Suprapubic skin (tissue), 4 donors: ENCODE measurements at regions not wholly inside any gene's neighbourhood (a gene's known extent, or its start where the extent isn't known, plus 50 kb on each side); places are given as distances from the start of the nearest gene placed in this dataset.

Experiments used
- DNase-seq, 2 donors: peaks; one replicate each; pipeline ENCODE4 v3.0.0-alpha.2; 2019; ENCODE audit warnings: low spot score in 2 of 2
- H3K27ac ChIP-seq: fragments of 200-600 bp; sonication (generic); one replicate; pipeline ENCODE4 v1.5.1; 2019
- H3K27me3 ChIP-seq: fragments of 200-600 bp; sonication (generic); one replicate; pipeline ENCODE4 v1.5.1; 2019
- H3K36me3 ChIP-seq: fragments of 200-600 bp; sonication (generic); one replicate; pipeline ENCODE4 v1.5.1; 2019
- H3K4me1 ChIP-seq: fragments of 200-600 bp; sonication (generic); one replicate; pipeline ENCODE4 v1.5.1; 2019
- H3K4me3 ChIP-seq: fragments of 200-600 bp; sonication (generic); one replicate; pipeline ENCODE4 v1.5.1; 2019; ENCODE audit warnings: mild to moderate bottlenecking
- H3K9me3 ChIP-seq: fragments of 200-600 bp; sonication (generic); one replicate; pipeline ENCODE4 v1.5.1; 2019
- CTCF ChIP-seq, 2 donors: fragments of 200-600 bp in 1 of 2; fragments of 450-650 bp in 1 of 2; sonication (generic) in 1 of 2; IDR thresholded peaks; one replicate each; pipeline ENCODE4 v1.5.1; 2016 to 2019; ENCODE audit warnings: antibody characterized with exemption in 2 of 2, mild to moderate bottlenecking in 1 of 2, moderate library complexity in 1 of 2
- EP300 ChIP-seq: sonication (generic); formaldehyde crosslinking; IDR thresholded peaks from one replicate; pipeline ENCODE4 v1.6.1; 2017; ENCODE audit warnings: antibody characterized with exemption
- POLR2A ChIP-seq, 2 donors: fragments of 450-650 bp; IDR thresholded peaks; one replicate each; pipeline ENCODE4 v1.6.1; 2017; ENCODE audit warnings: antibody characterized with exemption in 2 of 2, mild to moderate bottlenecking in 2 of 2, moderate library complexity in 2 of 2
- POLR2AphosphoS5 ChIP-seq, 3 donors: sonication (generic); formaldehyde crosslinking; IDR thresholded peaks; one replicate each; pipeline ENCODE4 v1.6.1; 2017; ENCODE audit warnings: antibody characterized with exemption in 3 of 3
- WGBS: methylation state at CpG from one replicate; pipeline ENCODE4 v1.1.5; 2018; 5-methylcytosine and 5-hydroxymethylcytosine counted together

- no peak for TF ChIP-seq EP300
- TF ChIP-seq CTCF (IDR thresholded peaks at IDR 0.05), result no peak
- TF ChIP-seq POLR2AphosphoS5 (IDR thresholded peaks at IDR 0.05), result no peak
- TF ChIP-seq POLR2A (IDR thresholded peaks at IDR 0.05), result no peak
- H3K36me3 ChIP-seq, result no peaks in the 10 kb centered on the region
- no peak for DNase-seq
- H3K4me1 ChIP-seq, result no peaks in the 10 kb centered on the region
- H3K27me3 ChIP-seq, result no peaks in the 10 kb centered on the region
- WGBS, result 76% methylated on average over 2 of the region's 2 CpGs
- H3K4me3 ChIP-seq, result no peak overlapping the region
- no peaks in the 10 kb centered on the region for H3K9me3 ChIP-seq
- H3K27ac ChIP-seq, result no peak overlapping the region
Measured at GRCh38 chr11:80687941-80688340, 1247.1 kb upstream of the TENM4 start.

- 87% methylated on average over 4 of the region's 4 CpGs for WGBS
- Histone ChIP-seq H3K9me3 (no peaks in the 10 kb centered on the region), H3K4me3 (no peak overlapping the region), H3K4me1 (no peaks in the 10 kb centered on the region), H3K36me3 (no peaks in the 10 kb centered on the region), H3K27ac (no peak overlapping the region), H3K27me3 (no peaks in the 10 kb centered on the region)
- TF ChIP-seq POLR2A (IDR thresholded peaks at IDR 0.05) (no peak), POLR2AphosphoS5 (IDR thresholded peaks at IDR 0.05) (no peak)
- no peak for DNase-seq
Measured at GRCh38 chr11:80686889-80687288, 1246.1 kb upstream of the TENM4 start.

DNA sequence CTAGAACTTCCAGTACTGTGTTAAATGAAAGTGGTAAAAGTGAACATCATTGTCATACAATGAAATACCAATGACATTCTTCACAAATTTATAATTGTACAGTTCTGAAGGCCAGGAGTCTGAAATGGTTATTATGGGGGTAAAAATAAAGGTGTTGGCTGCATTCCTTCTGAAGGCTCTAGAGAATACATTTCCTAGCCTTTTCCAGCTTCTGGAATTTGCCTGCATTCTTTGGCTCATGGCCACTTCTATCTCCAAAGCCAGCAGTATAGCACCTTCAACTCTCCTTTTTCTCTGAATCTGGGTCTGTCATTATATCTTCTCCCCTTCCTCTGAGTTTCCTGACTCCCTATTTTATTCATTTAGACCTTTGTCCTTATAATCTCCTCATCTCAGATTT lies 1232.7 kb upstream of the TENM4 start:
- no peaks in the 10 kb centered on the region for H3K9me3 ChIP-seq
- no peak overlapping the region for H3K4me3 ChIP-seq
- TF ChIP-seq POLR2A (IDR thresholded peaks at IDR 0.05) (no peak), POLR2AphosphoS5 (IDR thresholded peaks at IDR 0.05) (no peak), CTCF (IDR thresholded peaks at IDR 0.05) (no peak), EP300 (no peak)
- H3K27ac ChIP-seq, result no peak overlapping the region
- H3K27me3 ChIP-seq, result no peaks in the 10 kb centered on the region
- H3K4me1 ChIP-seq, result no peaks in the 10 kb centered on the region
- no peak for DNase-seq
- no peaks in the 10 kb centered on the region for H3K36me3 ChIP-seq

DNA sequence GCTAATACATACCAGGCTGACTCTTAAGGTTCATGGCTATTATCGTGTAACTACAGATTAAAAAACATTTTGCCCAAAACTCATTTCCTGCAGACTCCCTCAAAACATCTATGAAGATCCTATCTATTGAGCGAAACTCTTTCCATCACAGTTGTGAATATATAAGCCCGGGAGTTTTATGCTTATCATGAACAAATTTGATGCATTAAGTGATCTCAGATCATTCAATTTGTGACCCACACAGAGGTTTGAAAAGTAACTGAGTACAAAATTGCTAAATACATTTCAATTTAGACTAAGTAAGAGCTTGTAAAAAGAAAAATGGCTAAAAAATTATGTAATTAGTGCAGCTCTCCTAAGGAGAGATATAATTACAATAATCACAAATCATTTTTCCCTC lies 1228.8 kb upstream of the TENM4 start:
- DNase-seq, result no peak
- H3K36me3 ChIP-seq, result no peaks in the 10 kb centered on the region
- no peaks in the 10 kb centered on the region for H3K27me3 ChIP-seq
- WGBS, result 88% methylated on average over 3 of the region's 3 CpGs
- H3K4me3 ChIP-seq, result no peak overlapping the region
- H3K27ac ChIP-seq, result no peak overlapping the region
- no peak for TF ChIP-seq CTCF (IDR thresholded peaks at IDR 0.05)
- no peak for TF ChIP-seq POLR2AphosphoS5 (IDR thresholded peaks at IDR 0.05)
- TF ChIP-seq EP300, result no peak
- no peak for TF ChIP-seq POLR2A (IDR thresholded peaks at IDR 0.05)
- H3K4me1 ChIP-seq, result no peaks in the 10 kb centered on the region
- no peaks in the 10 kb centered on the region for H3K9me3 ChIP-seq

GRCh38 chr11:80668039-80668438 lies 1227.2 kb upstream of the TENM4 start:
- TF ChIP-seq EP300 (no peak), CTCF (IDR thresholded peaks at IDR 0.05) (no peak), POLR2AphosphoS5 (IDR thresholded peaks at IDR 0.05) (no peak), POLR2A (IDR thresholded peaks at IDR 0.05) (no peak)
- Histone ChIP-seq H3K27me3 (no peaks in the 10 kb centered on the region), H3K4me3 (no peak overlapping the region), H3K4me1 (no peaks in the 10 kb centered on the region), H3K36me3 (no peaks in the 10 kb centered on the region), H3K9me3 (no peaks in the 10 kb centered on the region), H3K27ac (no peak overlapping the region)
- WGBS, result 88% methylated on average over 6 of the region's 6 CpGs
- no peak for DNase-seq

DNA sequence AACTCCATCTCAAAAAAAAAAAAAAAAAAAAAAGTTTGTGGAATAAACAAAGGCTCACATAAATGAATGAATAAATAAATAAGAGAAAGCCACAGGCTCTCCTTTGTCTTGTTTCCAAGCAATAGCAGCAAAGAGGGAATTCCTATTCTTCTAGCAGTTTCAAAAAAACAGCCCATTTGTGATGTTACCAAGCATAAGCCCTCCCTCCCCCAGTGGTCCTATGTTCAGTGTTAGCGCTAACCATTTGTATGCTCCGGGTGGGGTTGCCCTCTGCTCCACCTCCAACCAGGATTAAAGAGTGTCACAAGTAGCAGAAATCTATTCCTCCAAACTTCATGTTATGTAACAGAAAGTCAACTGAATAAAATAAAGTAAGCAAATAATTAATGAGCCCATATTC lies 1215.0 kb upstream of the TENM4 start:
- no peaks in the 10 kb centered on the region for H3K27me3 ChIP-seq
- H3K4me1 ChIP-seq, result no peaks in the 10 kb centered on the region
- TF ChIP-seq POLR2A (IDR thresholded peaks at IDR 0.05) (no peak), CTCF (IDR thresholded peaks at IDR 0.05) (no peak), EP300 (no peak)
- 90% methylated on average over 2 of the region's 2 CpGs for WGBS
- no peaks in the 10 kb centered on the region for H3K36me3 ChIP-seq
- H3K9me3 ChIP-seq, result no peaks in the 10 kb centered on the region
- H3K4me3 ChIP-seq, result no peak overlapping the region
- no peak for DNase-seq
- H3K27ac ChIP-seq, result no peak overlapping the region
